Activated CD4-positive, CD25-positive, alpha-beta regulatory T cell treated with anti-CD3 and anti-CD28 coated beads, Interleukin-2, amount 50 U/mL, for 72 hours (primary cell): ENCODE measurements at regions not wholly inside any gene's neighbourhood (a gene's known extent, or its start where the extent isn't known, plus 50 kb on each side); places are given as distances from the start of the nearest gene placed in this dataset.
"Not testable (repeated sequence)": the region's sequence is repeated elsewhere in the genome, so short reads cannot be mapped to it uniquely, and the experiment has no call there.

Experiments
- DNase-seq: peaks from one replicate; pipeline ENCODE4 v3.0.0; 2021

DNA sequence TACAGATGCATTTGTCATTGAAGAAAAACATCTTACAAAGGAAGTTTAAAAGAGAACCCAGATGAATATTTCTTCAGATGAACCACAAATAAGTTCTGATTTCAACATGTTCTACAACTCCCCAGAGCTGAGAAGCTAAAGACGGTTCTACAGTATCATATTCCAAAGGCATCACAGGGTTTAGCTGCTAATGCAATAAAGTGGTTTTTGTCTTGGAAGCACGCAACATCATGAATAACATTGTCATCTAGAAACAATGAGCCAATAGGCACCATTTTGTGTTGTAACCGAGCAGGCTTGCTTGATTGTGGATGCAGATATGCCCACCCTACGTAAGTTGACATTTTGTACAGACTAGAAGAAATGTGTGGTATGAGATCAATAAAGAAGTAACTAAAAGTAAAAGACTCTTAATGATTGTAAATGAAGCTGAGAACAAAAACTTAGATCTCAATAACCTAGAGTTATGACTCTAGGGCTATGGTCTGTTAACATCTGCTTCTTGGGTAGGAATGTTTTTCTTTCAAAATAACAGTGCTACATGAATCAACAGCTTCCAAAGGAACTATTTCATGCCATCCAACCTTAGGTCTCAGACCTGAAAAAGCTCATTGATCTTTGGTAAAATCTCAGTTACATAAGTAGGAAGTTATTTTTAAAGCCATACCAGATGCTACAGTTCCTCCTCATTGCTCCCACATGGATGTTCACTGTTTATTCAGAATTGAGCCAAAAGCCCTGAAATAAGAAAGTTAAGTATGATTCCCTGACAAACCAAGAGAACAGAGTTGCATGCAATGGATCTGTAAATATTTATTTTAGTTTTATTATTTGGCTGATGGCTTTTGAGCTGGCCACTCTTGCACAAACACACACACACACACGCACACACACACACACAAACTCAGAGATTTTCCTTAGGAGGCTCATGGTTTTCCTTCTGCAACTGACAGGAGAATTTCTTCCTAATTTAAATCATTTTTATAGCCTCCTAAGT is 118.7 kb upstream of the SLCO6A1 start:
- DNase-seq = no peak

DNA sequence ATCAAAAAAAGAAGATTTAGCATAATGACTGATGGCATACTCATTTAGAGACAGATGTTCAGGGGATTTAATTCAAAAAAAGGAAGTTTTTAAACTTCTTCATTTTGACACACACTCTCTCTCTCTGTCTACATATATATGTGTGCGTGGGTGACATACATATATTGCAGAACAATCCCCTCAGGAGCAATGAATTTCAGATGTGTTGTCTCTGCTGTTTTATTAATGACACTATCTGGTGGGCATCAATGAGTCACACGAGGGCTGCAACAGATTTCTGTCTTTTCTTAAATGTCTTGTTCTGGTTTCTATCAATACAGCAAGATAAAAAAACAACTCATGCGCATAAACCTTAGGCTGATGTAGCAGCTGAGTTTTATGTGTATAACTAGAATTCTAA is 123.5 kb upstream of the SLCO6A1 start:
- DNase-seq = no peak

DNA sequence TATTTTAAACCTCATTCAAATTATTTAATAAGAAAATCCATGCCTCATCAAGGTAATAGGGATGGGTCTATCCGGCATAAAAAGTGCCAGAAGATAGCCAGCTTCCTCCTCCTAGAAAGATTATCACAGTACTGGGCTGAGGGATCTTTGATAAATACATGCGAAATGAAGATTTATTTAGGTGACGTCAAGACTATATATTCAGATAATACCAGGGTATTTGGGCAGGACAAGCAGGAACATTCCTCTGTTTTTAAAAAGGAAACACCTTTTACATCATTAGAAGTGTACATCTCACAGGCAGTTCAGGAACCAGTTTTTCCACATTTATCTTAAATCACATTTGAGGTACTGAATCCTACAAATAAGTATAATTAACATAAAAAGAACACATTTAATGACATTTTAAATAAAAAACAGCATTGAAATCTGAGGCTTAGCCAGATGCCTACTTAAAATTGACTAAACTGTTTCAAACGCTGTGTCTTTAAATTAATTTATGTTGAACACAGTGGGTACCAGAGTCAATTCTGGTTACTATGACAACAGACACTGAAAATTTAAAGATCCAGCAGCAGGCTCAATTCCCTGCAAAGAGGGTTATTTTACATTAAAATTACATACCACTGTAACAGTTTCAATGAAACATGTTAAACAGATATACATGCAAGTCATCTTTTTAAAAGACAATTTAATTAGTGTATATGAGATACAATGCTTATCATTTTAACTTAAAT is 124.7 kb upstream of the SLCO6A1 start:
- no peak for DNase-seq

DNA sequence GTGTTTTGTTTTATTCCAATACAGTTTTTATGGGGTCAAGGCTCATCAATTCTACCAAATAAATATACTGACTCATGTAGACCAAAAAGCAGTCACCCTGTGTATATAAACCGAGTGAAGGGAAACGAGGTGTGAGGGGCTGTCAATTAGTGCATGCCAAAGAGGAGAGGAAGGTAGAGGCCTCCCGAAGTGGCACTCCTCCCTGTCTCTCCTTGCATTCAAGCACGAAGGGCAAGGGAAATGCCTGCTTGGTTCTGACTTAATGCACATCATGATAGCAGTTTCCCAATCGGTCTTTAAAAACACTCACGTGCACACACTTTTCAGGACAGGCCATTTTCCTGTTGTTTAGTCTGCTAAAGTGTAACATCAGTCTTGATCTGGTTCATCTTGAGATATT is 125.6 kb upstream of the SLCO6A1 start:
- no peak for DNase-seq

DNA sequence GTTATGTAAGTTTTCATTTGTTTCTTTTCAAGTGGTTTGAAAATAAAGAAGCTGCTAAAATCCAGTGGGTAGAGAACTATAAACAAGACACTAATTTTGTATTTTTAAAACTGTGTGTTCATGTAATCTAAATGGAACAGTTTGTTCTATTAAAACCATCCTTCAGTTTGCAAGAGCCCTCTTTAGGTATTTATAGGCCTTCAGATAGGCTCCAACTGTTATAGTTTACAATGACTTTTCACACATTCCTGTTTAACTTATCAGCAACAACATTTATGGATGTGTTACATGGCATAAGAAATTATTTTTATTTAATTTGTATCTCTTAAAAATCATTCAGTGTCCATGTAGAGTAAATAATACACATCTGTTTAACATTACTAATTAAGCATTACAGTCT is 126.7 kb upstream of the SLCO6A1 start:
- DNase-seq = no peak

DNA sequence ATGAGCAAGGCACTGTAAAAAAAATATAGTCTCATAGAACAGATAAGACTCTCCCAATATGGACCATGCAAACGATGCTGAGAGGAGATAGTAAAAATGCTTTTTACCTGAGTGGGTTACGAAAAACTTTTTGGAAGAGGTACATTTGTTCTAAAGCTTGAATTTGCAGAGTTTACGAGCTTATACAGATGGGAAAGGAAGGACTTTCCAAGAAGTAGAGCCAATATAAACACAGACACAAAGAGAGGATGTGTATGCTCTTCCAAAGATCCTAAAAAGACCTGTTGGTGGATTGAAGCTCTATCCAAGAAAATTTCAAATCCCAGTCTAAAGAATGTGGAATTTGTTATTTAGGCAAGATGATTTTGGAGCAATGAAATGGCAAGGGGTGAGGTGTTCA is 127.1 kb upstream of the SLCO6A1 start:
- DNase-seq = no peak

DNA sequence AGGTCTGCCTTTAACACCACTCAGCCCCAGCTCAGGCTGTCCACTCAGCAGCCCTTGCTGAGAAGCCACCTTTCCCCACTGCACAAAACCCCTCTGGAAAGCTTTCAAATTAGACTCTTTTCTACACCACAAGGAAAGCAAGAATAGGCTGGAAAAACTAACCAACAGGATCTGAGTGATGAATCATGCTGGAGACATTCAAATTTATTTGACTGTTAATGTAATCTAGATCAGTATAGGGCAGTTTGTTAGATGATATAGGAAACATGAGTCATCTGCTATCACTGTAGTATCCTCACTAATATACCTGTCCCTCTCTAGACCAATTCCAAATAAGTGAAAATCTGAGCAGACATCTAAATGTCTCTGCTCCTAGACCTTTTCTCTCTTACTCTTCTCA is 127.8 kb upstream of the PAM start:
- no peak for DNase-seq

DNA sequence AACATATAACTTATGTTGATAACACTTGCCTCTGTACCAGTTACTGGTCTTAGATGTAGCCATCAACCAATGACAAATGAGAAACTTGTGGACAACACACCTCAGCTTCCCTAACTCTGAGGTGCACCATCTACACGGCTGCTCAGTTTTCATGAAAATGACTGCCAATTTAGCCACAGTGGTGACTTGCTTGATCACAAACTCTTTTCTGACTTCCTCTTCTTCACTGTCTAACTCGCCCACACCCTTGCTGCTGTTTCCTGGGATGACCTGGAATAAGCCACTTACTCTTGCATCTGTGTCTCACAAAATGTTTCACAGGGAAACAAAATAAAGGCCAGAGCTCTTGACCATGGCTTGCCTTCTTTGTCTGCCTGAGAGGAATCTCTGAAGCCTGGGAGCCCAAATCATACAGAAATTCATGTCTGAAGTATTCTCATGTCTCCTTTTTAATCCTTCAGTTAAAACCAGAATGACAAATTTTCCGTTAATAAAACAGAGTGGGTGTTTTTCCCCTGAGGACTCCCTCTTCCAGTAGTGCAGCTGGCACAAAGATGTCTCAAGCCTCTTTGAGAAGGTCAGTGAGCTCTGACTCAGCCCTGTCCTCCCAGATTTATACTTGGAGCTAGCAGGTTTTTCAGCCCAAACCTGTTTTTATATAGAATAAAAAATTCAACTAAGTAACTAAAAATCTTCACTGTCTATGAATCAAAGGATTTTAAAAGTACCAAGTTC is 126.5 kb upstream of the PAM start:
- no peak for DNase-seq

DNA sequence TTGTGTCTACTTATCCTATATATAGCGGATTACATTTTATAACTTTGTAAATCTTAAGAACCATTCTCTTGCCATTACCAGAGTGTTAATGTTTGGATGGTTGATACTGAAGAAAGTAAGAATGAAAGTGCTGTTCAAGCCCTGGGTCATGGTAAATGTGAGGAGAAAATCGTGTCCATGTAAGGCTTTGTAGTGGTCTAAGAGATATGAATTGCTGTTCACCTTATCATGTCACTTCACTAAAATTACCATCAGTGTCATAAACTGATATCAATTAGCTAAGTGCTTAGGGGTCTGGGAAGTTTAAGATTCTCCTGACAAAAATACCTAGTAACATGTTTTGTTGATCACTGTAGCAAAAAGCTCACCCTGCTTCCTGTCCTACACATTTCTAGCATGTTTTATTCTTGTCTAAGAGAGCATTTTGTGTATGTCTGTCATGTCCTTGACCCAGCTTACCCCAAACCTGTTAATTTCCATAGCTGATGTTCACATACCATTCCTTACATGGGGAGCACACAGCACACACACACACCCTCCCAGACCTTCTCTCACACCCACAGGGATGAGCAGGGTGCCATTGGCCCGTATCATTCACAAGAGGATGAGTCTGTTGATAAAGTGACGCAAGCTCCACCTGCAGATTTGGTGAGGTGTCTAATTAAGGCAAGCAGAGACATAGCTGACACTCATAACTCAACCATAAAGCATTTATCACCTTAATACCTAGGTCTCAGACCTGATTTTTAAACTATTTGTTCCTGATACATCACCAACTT is 125.1 kb upstream of the PAM start:
- no peak for DNase-seq

DNA sequence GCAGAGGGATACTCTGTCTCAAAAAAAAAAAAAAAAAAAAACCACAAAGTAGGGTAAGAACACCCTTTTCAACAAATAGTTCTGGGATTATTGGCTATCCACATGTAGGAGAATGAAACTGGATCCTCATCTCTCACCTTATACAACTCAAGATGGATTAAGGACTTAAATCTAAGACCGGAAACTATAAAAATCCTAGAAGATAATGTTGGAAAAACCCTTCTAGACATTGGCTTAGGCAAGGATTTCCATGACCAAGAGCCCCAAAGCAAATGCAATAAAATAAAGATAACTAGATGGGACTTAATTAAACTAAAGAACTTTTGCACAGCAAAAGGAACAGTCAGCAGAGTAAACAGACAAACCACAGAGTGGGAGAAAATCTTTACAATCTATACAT is 119.7 kb upstream of the PAM start:
- not testable (repeated sequence) for DNase-seq

DNA sequence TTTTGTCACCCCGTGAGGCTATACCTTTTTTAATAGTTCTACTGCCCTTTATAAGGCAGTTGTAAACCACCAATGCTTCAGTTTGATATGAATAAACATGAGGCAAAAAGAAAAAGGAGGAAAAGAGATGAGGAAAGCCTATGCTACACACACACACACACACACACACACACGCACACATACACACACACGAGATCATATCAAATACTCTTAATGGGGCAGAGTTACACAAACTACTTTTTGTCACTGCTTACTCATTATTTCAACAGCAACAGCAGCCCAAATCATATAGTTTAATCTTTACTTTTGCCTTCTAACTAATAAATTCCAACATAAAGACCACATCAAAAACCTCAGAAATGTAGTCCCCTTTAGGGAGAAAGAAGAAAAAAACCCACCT is 116.8 kb upstream of the PAM start:
- no peak for DNase-seq

DNA sequence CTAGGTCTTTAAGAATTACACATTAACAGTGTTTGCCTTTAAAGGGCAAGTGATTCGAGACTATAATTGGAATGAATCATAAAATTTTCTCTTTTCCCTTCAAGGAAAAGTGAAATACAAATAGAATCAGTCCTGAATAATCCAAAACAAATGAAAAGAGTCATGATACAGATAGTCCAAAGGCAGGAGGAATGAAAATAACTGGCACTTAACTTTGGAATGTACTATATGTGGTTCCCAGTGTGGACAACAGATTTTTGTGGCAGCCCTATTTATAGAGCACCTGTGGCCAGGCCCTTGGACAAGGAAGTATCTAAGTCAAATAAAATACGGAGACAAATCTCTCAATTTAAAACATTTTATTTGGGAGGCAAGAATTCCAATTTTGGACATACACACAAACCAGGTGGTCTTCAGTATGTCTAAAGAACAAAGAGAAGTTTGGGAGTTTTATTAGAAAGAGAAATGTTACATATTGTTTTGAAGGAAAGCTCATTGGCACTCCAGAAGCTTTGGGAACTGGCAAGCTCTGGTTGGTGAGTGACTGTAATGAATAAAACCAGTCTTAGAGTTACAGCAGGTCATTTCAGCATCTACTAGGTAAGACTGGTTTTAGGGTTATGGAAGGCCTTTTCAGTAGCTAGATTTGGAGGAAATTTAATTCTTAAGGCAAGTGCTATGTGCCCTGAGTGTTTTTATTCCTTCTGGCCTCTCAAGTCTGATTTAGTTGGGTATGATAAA is 116.0 kb upstream of the PAM start:
- no peak for DNase-seq

DNA sequence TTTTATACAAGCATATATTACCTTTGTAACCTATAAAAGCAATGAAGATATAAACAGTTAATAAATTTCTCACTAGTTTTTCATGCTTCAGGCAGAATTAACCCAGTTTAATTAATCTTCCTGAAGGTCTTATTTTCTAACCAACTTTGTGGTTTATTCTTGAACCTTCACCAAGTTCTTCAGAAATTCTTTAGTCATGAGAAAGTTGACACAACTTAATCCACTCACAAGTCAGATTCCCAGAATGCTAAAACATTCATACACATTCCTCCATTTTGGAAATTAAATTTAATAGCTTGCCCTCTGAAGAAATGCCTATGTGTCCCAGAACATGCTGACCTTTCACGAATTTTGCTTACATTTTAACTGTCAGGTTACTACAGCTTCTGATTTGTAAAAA is 105.4 kb upstream of the PAM start:
- DNase-seq = no peak

DNA sequence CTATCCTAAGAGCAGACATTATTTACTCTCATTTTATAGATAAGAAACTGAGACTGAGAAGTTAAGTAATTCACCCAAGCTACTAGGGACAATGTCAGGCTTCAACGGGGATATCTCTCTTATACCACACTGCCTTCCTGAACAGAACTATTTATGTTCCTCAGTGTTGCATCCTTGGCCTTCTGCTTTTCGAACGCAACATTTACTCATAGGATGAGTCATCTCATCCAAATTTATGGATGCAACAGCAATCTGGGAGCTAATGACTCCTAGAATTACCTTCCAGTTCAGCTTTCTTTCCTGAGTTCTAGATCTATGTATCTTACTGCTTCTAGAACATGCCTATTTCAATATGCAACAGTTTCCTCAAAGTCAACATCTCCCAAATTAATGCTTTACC is 103.6 kb upstream of the PAM start:
- no peak for DNase-seq

DNA sequence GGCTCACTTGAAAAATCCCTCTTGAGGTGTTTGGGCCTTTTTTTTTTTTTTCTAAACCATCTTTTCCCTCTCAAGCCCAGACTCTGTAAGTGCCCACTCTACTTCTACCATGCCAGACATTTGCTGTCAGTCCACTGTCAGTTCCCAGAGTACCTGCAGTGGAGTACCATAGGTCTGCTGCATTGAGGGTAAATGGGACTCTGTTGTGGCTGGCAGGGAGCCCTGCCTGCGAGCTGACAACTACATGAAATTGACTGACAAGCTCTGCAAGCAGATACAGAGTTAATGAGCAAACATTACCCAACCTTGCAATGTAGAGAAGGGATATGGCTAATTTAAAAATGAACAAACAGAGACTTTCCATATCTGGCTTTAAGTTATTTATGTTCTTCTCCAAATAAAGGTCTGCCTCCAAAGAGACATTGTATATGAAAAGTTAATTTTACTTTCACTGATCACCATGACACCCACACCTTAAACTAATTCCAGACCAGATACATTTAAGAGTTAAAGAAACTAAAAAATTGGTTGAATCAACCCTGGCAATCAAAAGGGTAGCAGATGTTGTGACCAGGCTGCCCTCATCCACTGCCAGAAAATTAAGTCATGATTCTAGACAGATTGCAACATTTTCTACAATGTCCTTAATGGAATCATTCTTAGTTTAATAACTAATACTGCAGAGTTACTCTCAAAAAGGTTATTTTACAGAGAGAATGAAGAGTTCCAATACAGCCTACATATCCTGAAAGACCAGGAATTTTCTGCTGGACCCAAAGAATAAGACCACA is 100.4 kb upstream of the PAM start:
- no peak for DNase-seq

DNA sequence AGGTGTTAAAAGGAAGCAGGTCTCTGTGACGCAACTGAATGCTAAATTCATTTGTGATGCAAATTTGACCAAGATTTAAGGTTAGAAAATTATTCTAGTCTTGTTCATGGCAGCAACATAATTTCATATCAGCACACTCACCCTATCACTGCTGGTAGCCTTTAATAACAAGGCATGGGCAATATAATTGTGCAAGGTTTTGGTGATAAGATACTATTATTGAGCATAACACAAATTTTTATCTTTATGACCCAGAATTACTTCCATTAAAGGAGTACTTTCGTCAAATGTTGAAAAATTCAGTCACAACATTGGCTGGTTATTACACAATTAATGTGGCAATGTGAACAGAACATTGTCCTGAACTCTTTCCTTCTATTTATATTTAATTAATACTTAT is 96.0 kb upstream of the PAM start:
- DNase-seq = no peak

DNA sequence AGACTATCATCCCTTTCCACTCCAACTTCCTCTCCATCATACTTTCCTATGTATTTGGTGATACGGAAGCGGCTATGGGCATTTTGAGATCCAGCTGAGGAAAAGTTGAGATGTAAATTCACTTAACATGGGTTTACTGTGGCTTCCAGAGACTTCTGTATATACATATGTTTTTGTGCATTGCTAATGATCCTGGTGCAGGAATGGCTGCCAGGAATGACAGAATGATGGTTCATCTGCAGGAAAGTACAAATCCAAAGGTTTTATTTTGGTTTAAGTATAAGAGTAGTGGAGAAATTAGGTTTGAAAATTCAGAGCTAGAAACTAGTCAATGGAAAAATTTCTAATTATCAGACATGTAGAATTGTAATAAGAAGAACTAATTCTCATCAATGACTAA is 95.0 kb upstream of the PAM start:
- DNase-seq = no peak

DNA sequence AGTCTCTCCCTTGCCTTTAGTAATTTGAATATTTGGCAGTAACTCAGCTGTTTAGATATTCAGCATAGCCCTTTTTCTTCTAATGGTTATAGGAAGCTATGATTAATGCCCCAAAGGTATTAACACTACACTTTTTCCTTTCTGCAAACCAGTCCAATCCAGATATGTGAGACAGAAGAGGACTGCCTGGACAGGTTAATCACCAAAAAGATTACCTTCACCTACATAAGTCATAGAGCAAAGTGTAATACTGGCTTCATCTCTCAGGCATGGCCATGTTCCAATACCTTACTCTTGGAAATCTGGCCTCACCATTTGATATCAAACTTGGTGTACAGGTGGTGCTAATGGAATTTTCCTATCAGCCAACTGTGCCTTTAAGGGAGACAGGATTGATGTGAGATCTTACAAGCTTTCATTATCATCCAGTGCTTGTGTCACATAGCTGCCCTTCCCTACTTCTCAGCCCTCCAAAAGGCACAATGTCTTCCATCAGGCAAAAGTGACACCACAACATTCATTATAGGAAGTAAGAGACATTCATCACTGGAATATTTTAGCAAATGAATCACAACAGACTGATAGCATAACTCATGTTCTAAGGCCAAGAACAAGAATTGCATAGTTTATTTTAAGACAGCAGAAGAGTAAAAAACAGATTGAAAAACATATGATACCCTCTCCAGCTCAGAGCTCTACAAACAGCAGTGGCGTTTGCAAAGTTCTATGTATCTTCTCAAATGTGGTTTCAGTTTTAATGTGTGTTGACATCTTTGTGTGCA is 91.2 kb upstream of the PAM start:
- DNase-seq = no peak

DNA sequence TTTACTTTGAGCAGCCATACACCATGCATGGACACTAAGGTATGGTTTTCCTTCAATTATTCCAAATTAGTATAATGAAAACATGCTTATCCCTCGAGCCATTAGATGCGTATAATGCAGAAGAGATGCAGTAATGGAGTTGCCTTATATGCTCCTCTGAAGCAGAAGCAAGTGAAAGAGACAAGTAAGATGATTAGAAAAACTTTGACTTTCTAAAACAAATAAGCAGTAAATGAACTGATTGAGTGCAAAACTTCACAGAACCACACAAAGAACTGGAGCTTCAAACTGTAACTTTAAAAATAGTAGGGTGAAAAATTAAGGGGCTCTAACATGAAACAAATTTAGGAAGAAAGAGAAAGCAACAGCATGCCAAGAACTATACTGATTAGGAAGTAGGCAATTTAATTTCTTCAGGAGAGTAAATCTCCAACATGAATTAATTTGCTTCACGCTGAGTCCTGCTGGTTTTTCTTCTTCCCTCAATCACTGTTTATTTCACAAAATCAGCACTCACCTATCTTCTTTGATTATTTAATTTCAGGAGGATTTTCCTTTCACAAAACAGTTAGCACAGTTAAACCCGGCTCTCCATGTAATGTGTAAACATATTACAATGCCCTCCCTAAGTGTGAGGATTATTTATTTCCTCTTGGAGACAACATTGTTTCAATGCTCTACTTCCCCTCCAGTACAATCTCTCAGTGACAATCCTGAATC is 90.3 kb upstream of the PAM start:
- DNase-seq = no peak
